ENCODE measurements at regions not wholly inside any gene's neighbourhood (a gene's known extent, or its start where the extent isn't known, plus 50 kb on each side); places are given as distances from the start of the nearest gene placed in this dataset.

GRCh38 chr13:57897225-57897624 is 265.7 kb downstream of the PCDH17 start:
- TF ChIP-seq ZBTB20 (CRISPR knock-in tag; IDR thresholded peaks at IDR 0.05; ENCODE audit: borderline replicate concordance, low read depth): no peak
- no peak for TF ChIP-seq ATF3 (CRISPR knock-in tag; IDR thresholded peaks at IDR 0.05)
- TF ChIP-seq ZNF224 (CRISPR knock-in tag; IDR thresholded peaks at IDR 0.05): no peak
- no peak for TF ChIP-seq STAT5B (CRISPR knock-in tag; IDR thresholded peaks at IDR 0.05)
- no peak for TF ChIP-seq CTCF (CRISPR knock-in tag; IDR thresholded peaks at IDR 0.05)
- TF ChIP-seq BCL6 (CRISPR knock-in tag; IDR thresholded peaks at IDR 0.05): no peak
- TF ChIP-seq POLR2AphosphoS5 (IDR thresholded peaks at IDR 0.05; ENCODE audit: low read depth, low read length): no peak
- no peak for TF ChIP-seq ZNF101 (CRISPR knock-in tag; IDR thresholded peaks at IDR 0.05; ENCODE audit: borderline replicate concordance, low read depth)
- no peak for TF ChIP-seq YY1 (IDR thresholded peaks at IDR 0.05; ENCODE audit: insufficient read depth, insufficient replicate concordance, low read depth, low read length)
- no peak for TF ChIP-seq JUND (CRISPR knock-in tag; IDR thresholded peaks at IDR 0.05)

Data from HepG2 (cell line).